ENCODE measurements at regions not wholly inside any gene's neighbourhood (a gene's known extent, or its start where the extent isn't known, plus 50 kb on each side); places are given as distances from the start of the nearest gene placed in this dataset.
A peak's percentile ranks its signal among the peaks of the same experiment; 100 is the strongest.

- H3K36me3 Mint-ChIP-seq (ENCODE audit: low read depth, unreplicated experiment) = peaks cover 16% of the 10 kb centered on the region
- Histone ChIP-seq H3K9me3 (ENCODE audit: insufficient read depth, low read depth, low read length) (no peaks in the 10 kb centered on the region), H3K9ac (ENCODE audit: low read length) (no peak overlapping the region), H3K4me2 (ENCODE audit: low read length) (peak overlapping the region; percentile 0), H3K27ac (ENCODE audit: low read depth, low read length) (peak overlapping the region; percentile 18), H3K27me3 (ENCODE audit: insufficient read depth, low read length) (no peaks in the 10 kb centered on the region), H3K4me1 (ENCODE audit: insufficient read depth, low read length) (no peaks in the 10 kb centered on the region), H2AFZ (ENCODE audit: low read depth, low read length) (no peak overlapping the region), H4K20me1 (ENCODE audit: insufficient read depth, low read length) (peaks cover 4% of the 10 kb centered on the region), H3K79me2 (ENCODE audit: insufficient read depth, low read length) (peaks cover 50% of the 10 kb centered on the region), H3K4me3 (ENCODE audit: insufficient read depth, low read depth, low read length) (no peak overlapping the region), H3K36me3 (ENCODE audit: insufficient read depth, low read length) (no peaks in the 10 kb centered on the region)
- H3K4me1 Mint-ChIP-seq (ENCODE audit: low read depth, unreplicated experiment) = peaks cover 6% of the 10 kb centered on the region
- DNase-seq (ENCODE audit: low read depth) (peak; percentile 83), FAIRE-seq (peak; percentile 69)
- H3K27me3 Mint-ChIP-seq (ENCODE audit: low read depth, unreplicated experiment) = no peaks in the 10 kb centered on the region
- peaks cover 20% of the 10 kb centered on the region for H3K9me3 Mint-ChIP-seq (ENCODE audit: unreplicated experiment)
- TF ChIP-seq EZH2 (IDR thresholded peaks at IDR 0.05; ENCODE audit: insufficient read depth, low read length) (no peak), CTCF (IDR thresholded peaks at IDR 0.05; ENCODE audit: insufficient read depth, low read depth, low read length) (no peak)
- H3K4me3 Mint-ChIP-seq (ENCODE audit: unreplicated experiment) = no peak overlapping the region
- no peak overlapping the region for H3K27ac Mint-ChIP-seq (ENCODE audit: unreplicated experiment)
Measured at GRCh38 chr14:89600950-89601826, 184.2 kb upstream of the FOXN3 start.

GRCh38 chr14:89600029-89600428 is 183.0 kb upstream of the FOXN3 start:
- H3K27me3 Mint-ChIP-seq (ENCODE audit: low read depth, unreplicated experiment) = no peaks in the 10 kb centered on the region
- peaks cover 6% of the 10 kb centered on the region for H3K4me1 Mint-ChIP-seq (ENCODE audit: low read depth, unreplicated experiment)
- no peak overlapping the region for H2AFZ ChIP-seq (ENCODE audit: low read depth, low read length)
- H3K79me2 ChIP-seq (ENCODE audit: insufficient read depth, low read length) = peaks cover 43% of the 10 kb centered on the region
- H3K9ac ChIP-seq (ENCODE audit: low read length) = no peak overlapping the region
- no peak overlapping the region for H3K27ac ChIP-seq (ENCODE audit: low read depth, low read length)
- H3K9me3 ChIP-seq (ENCODE audit: insufficient read depth, low read depth, low read length) = no peaks in the 10 kb centered on the region
- DNase-seq (ENCODE audit: low read depth) = no peak
- H3K4me3 Mint-ChIP-seq (ENCODE audit: unreplicated experiment) = no peak overlapping the region
- FAIRE-seq = peak; percentile 67
- no peak for TF ChIP-seq EZH2 (IDR thresholded peaks at IDR 0.05; ENCODE audit: insufficient read depth, low read length)
- TF ChIP-seq CTCF (IDR thresholded peaks at IDR 0.05; ENCODE audit: insufficient read depth, low read depth, low read length) = no peak
- no peaks in the 10 kb centered on the region for H3K27me3 ChIP-seq (ENCODE audit: insufficient read depth, low read length)
- H4K20me1 ChIP-seq (ENCODE audit: insufficient read depth, low read length) = peaks cover 4% of the 10 kb centered on the region
- H3K4me2 ChIP-seq (ENCODE audit: low read length) = no peak overlapping the region
- H3K9me3 Mint-ChIP-seq (ENCODE audit: unreplicated experiment) = peaks cover 20% of the 10 kb centered on the region
- H3K4me1 ChIP-seq (ENCODE audit: insufficient read depth, low read length) = no peaks in the 10 kb centered on the region
- H3K4me3 ChIP-seq (ENCODE audit: insufficient read depth, low read depth, low read length) = no peak overlapping the region
- no peaks in the 10 kb centered on the region for H3K36me3 ChIP-seq (ENCODE audit: insufficient read depth, low read length)
- peaks cover 16% of the 10 kb centered on the region for H3K36me3 Mint-ChIP-seq (ENCODE audit: low read depth, unreplicated experiment)
- H3K27ac Mint-ChIP-seq (ENCODE audit: unreplicated experiment) = no peak overlapping the region
